ENCODE measurements at regions not wholly inside any gene's neighbourhood (a gene's known extent, or its start where the extent isn't known, plus 50 kb on each side); places are given as distances from the start of the nearest gene placed in this dataset.

- DNase-seq (ENCODE audit: low spot score) = no peak
These were observed 168.4 kb upstream of the EDNRA start for GRCh38 chr4:147312376-147313046.

GRCh38 chr4:147313108-147313507 is 167.8 kb upstream of the EDNRA start:
- DNase-seq (ENCODE audit: low spot score) = no peak

- DNase-seq (ENCODE audit: low spot score) = no peak
These were observed 162.3 kb upstream of the EDNRA start for GRCh38 chr4:147318586-147318985.

GRCh38 chr4:147325571-147325981 is 155.3 kb upstream of the EDNRA start:
- DNase-seq (ENCODE audit: low spot score) = no peak

GRCh38 chr4:147326591-147326990 is 154.3 kb upstream of the EDNRA start:
- no peak for DNase-seq (ENCODE audit: low spot score)

- DNase-seq (ENCODE audit: low spot score) = no peak
These were observed 153.6 kb upstream of the EDNRA start for GRCh38 chr4:147327322-147327721.

GRCh38 chr4:147328189-147328588 is 152.7 kb upstream of the EDNRA start:
- DNase-seq (ENCODE audit: low spot score) = no peak

- DNase-seq (ENCODE audit: low spot score) = no peak
These were observed 152.0 kb upstream of the EDNRA start for GRCh38 chr4:147328756-147329446.

- no peak for DNase-seq (ENCODE audit: low spot score)
These were observed 148.8 kb upstream of the EDNRA start for GRCh38 chr4:147332091-147332490.

- no peak for DNase-seq (ENCODE audit: low spot score)
These were observed 146.4 kb upstream of the EDNRA start for GRCh38 chr4:147334478-147334877.

- no peak for DNase-seq (ENCODE audit: low spot score)
These were observed 145.7 kb upstream of the EDNRA start for GRCh38 chr4:147335183-147335582.

- DNase-seq (ENCODE audit: low spot score) = no peak
These were observed 144.6 kb upstream of the EDNRA start for GRCh38 chr4:147336252-147336651.

- DNase-seq (ENCODE audit: low spot score) = no peak
These were observed 141.8 kb upstream of the EDNRA start for GRCh38 chr4:147339100-147339499.

- DNase-seq (ENCODE audit: low spot score) = no peak
These were observed 140.8 kb upstream of the EDNRA start for GRCh38 chr4:147340111-147340510.

GRCh38 chr4:147340591-147341120 is 140.2 kb upstream of the EDNRA start:
- DNase-seq (ENCODE audit: low spot score) = no peak

GRCh38 chr4:147343692-147344091 is 137.2 kb upstream of the EDNRA start:
- no peak for DNase-seq (ENCODE audit: low spot score)

- no peak for DNase-seq (ENCODE audit: low spot score)
These were observed 135.2 kb upstream of the EDNRA start for GRCh38 chr4:147345662-147346061.

GRCh38 chr4:147347217-147347616 is 133.7 kb upstream of the EDNRA start:
- no peak for DNase-seq (ENCODE audit: low spot score)

- no peak for DNase-seq (ENCODE audit: low spot score)
These were observed 131.7 kb upstream of the EDNRA start for GRCh38 chr4:147349193-147349592.

GRCh38 chr4:147351083-147351787 is 129.7 kb upstream of the EDNRA start:
- no peak for DNase-seq (ENCODE audit: low spot score)

GRCh38 chr4:147354237-147354636 is 126.7 kb upstream of the EDNRA start:
- DNase-seq (ENCODE audit: low spot score) = no peak

- no peak for DNase-seq (ENCODE audit: low spot score)
These were observed 125.8 kb upstream of the EDNRA start for GRCh38 chr4:147355032-147355656.

All from NAMALWA (cell line).